Tibial nerve (tissue), 4 donors: ENCODE measurements at regions not wholly inside any gene's neighbourhood (a gene's known extent, or its start where the extent isn't known, plus 50 kb on each side); places are given as distances from the start of the nearest gene placed in this dataset.
"Not testable (repeated sequence)": the region's sequence is repeated elsewhere in the genome, so short reads cannot be mapped to it uniquely, and the experiment has no call there.

Experiments used
- EP300 ChIP-seq, 2 donors: sonication (generic); formaldehyde crosslinking; IDR thresholded peaks; one replicate each; pipeline ENCODE4 v1.6.1; 2017; ENCODE audit warnings: antibody characterized with exemption in 2 of 2, mild to moderate bottlenecking in 1 of 2
- POLR2A ChIP-seq, 2 donors: fragments of 450-650 bp; IDR thresholded peaks; one replicate each; pipeline ENCODE4 v1.6.1; 2017; ENCODE audit warnings: antibody characterized with exemption in 2 of 2, mild to moderate bottlenecking in 2 of 2, moderate library complexity in 2 of 2
- TF ChIP-seq, protein P1 (sequence below), 5 experiments: fragments of 200-600 bp in 3 of 5; fragments of 450-650 bp in 2 of 5; sonication (generic) in 3 of 5; IDR thresholded peaks; one replicate each; pipeline ENCODE4 v1.5.1; 2016 to 2019; ENCODE audit warnings: antibody characterized with exemption in 5 of 5, mild to moderate bottlenecking in 3 of 5, moderate library complexity in 2 of 5

DNA sequence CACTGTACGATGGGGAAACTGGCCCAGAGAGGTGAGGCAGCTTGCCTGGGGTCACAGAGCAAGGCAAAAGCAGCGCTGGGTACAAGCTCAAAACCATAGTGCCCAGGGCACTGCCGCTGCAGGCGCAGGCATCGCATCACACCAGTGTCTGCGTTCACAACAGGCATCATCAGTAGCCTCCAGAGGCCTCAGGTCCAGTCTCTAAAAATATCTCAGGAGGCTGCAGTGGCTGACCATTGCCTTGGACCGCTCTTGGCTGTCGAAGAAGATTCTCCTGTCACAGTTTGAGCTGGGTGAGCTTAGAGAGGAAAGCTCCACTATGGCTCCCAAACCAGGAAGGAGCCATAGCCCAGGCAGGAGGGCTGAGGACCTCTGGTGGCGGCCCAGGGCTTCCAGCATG lies 51.2 kb upstream of the IQSEC3 start:
- TF ChIP-seq, protein P1, sequence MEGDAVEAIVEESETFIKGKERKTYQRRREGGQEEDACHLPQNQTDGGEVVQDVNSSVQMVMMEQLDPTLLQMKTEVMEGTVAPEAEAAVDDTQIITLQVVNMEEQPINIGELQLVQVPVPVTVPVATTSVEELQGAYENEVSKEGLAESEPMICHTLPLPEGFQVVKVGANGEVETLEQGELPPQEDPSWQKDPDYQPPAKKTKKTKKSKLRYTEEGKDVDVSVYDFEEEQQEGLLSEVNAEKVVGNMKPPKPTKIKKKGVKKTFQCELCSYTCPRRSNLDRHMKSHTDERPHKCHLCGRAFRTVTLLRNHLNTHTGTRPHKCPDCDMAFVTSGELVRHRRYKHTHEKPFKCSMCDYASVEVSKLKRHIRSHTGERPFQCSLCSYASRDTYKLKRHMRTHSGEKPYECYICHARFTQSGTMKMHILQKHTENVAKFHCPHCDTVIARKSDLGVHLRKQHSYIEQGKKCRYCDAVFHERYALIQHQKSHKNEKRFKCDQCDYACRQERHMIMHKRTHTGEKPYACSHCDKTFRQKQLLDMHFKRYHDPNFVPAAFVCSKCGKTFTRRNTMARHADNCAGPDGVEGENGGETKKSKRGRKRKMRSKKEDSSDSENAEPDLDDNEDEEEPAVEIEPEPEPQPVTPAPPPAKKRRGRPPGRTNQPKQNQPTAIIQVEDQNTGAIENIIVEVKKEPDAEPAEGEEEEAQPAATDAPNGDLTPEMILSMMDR (IDR thresholded peaks at IDR 0.05): not testable (repeated sequence)
- not testable (repeated sequence) for TF ChIP-seq POLR2A, EP300 (IDR thresholded peaks at IDR 0.05)
